Tibial nerve (tissue), 4 donors: ENCODE measurements at regions not wholly inside any gene's neighbourhood (a gene's known extent, or its start where the extent isn't known, plus 50 kb on each side); places are given as distances from the start of the nearest gene placed in this dataset.

Experiments used
- DNase-seq, 2 donors: peaks; one replicate each; pipeline ENCODE4 v3.0.0-alpha.2; 2019; ENCODE audit warnings: low spot score in 2 of 2
- H3K27ac ChIP-seq, 4 donors: fragments of 200-600 bp; sonication (generic) in 3 of 4; one replicate each; pipeline ENCODE4 v1.5.1; 2017 to 2019; ENCODE audit warnings: mild to moderate bottlenecking in 1 of 4
- H3K27me3 ChIP-seq, 2 donors: fragments of 200-600 bp; sonication (generic) in 1 of 2; one replicate each; pipeline versions ENCODE4 v1.5.1 to v1.6.0; 2017 to 2019
- H3K36me3 ChIP-seq, 3 donors: fragments of 200-600 bp; sonication (generic); one replicate each; pipeline ENCODE4 v1.5.1; 2018 to 2019
- H3K4me1 ChIP-seq, 4 donors: fragments of 200-600 bp; sonication (generic) in 3 of 4; one replicate each; pipeline ENCODE4 v1.5.1; 2017 to 2019
- H3K4me3 ChIP-seq, 4 donors: fragments of 200-600 bp; sonication (generic) in 3 of 4; one replicate each; pipeline ENCODE4 v1.5.1; 2017 to 2019; ENCODE audit warnings: mild to moderate bottlenecking in 1 of 4, moderate library complexity in 1 of 4
- H3K9me3 ChIP-seq, 4 donors: fragments of 200-600 bp; sonication (generic) in 3 of 4; one replicate each; pipeline ENCODE4 v1.5.1; 2017 to 2019
- EP300 ChIP-seq, 2 donors: sonication (generic); formaldehyde crosslinking; IDR thresholded peaks; one replicate each; pipeline ENCODE4 v1.6.1; 2017; ENCODE audit warnings: antibody characterized with exemption in 2 of 2, mild to moderate bottlenecking in 1 of 2
- POLR2A ChIP-seq, 2 donors: fragments of 450-650 bp; IDR thresholded peaks; one replicate each; pipeline ENCODE4 v1.6.1; 2017; ENCODE audit warnings: antibody characterized with exemption in 2 of 2, mild to moderate bottlenecking in 2 of 2, moderate library complexity in 2 of 2
- WGBS, 2 donors: methylation state at CpG; one replicate each; pipeline ENCODE4 v1.1.5; 2018; 5-methylcytosine and 5-hydroxymethylcytosine counted together
- TF ChIP-seq, protein P1 (sequence below), 5 experiments: fragments of 200-600 bp in 3 of 5; fragments of 450-650 bp in 2 of 5; sonication (generic) in 3 of 5; IDR thresholded peaks; one replicate each; pipeline ENCODE4 v1.5.1; 2016 to 2019; ENCODE audit warnings: antibody characterized with exemption in 5 of 5, mild to moderate bottlenecking in 3 of 5, moderate library complexity in 2 of 5

DNA sequence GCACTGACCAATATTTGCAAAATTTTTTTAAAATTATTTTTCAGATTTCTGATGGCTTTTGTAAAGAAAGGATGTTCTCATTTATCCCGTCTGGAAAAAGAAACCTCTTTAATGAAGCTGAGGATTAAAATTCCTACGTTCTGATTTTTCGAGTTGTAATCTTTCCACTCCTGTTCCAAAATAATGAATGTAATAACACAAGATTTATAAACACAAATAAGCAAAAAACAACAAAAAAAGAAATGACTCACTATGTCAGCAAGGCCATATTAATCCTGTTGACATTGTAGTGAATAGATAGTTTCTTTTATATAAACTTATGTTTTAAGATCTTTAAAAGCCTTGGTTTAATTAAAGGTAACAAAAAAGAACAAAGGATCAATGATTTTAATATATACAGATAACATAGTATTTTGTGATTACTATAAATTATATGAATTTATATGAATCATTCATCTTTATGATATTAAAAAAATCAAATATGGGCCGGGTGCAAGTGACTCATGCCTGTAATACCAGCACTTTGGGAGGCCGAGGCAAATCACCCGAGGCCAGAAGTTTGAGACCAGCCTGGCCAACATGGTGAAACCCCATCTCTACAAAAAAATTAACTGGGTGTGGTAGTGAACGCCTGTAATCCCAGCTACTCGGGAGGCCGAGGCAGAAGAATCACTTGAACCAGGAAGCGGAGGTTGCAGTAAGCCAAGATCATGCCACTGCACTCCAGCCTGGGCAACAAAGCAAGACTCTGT, 336.6 kb upstream of the DAB2 start:
- H3K27me3 ChIP-seq: no peaks in the 10 kb centered on the region
- peak overlapping the region in 2 of 4 donors; percentile 76 to 88 for H3K27ac ChIP-seq
- H3K9me3 ChIP-seq: no peaks in the 10 kb centered on the region
- TF ChIP-seq POLR2A (IDR thresholded peaks at IDR 0.05) (no peak), EP300 (IDR thresholded peaks at IDR 0.05) (no peak)
- TF ChIP-seq, protein P1, sequence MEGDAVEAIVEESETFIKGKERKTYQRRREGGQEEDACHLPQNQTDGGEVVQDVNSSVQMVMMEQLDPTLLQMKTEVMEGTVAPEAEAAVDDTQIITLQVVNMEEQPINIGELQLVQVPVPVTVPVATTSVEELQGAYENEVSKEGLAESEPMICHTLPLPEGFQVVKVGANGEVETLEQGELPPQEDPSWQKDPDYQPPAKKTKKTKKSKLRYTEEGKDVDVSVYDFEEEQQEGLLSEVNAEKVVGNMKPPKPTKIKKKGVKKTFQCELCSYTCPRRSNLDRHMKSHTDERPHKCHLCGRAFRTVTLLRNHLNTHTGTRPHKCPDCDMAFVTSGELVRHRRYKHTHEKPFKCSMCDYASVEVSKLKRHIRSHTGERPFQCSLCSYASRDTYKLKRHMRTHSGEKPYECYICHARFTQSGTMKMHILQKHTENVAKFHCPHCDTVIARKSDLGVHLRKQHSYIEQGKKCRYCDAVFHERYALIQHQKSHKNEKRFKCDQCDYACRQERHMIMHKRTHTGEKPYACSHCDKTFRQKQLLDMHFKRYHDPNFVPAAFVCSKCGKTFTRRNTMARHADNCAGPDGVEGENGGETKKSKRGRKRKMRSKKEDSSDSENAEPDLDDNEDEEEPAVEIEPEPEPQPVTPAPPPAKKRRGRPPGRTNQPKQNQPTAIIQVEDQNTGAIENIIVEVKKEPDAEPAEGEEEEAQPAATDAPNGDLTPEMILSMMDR (IDR thresholded peaks at IDR 0.05): no peak
- peaks cover 0 to 27% (median 7%) of the 10 kb centered on the region in 4 donors for H3K4me1 ChIP-seq
- WGBS, 2 donors: 69 to 71% methylated on average over 10 of the region's 10 CpGs
- no peak for DNase-seq
- no peak overlapping the region for H3K4me3 ChIP-seq
- H3K36me3 ChIP-seq: no peaks in the 10 kb centered on the region

DNA sequence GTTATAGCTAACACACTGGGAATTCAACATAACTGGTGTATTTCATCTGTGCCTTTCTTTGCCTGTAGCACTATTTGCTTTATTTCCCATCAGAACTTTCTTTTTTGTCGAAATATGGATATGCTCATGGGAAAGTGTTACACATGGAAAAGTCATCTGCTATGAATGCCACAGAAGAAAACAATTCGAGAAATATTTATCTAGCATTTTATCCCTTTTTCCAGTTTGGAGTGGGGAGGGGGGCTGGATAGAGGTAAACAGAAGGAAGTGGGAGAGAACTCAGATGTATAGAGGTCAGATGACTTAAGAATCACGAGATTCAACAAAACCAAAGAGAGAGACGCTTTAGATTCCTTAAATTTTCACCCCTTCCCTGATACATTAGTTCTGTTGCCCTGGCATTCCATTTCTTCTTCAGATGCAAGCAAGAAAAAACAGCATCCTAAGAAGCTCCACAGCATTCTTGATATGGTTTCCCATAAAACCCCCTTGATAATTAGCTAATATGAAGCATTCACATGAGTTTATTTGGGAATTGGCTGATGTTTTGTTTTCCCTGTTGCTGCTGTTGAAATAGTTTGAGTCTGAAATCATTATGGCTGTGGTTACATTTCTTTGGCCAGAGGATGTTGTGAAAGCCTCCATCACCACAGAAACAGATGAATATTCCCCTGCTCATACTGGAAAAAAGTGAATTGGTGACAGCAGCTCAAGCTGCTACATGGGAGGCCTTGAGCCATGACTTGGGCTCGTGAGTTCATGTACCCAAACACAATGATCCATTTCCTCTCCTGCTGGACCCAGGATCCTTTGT, 335.8 kb upstream of the DAB2 start:
- Histone ChIP-seq H3K4me3 (no peak overlapping the region), H3K9me3 (no peaks in the 10 kb centered on the region), H3K27me3 (no peaks in the 10 kb centered on the region), H3K4me1 (peaks cover 0 to 26% (median 7%) of the 10 kb centered on the region in 4 donors), H3K36me3 (no peaks in the 10 kb centered on the region), H3K27ac (peak overlapping the region; percentile 44 to 88 (median 67))
- WGBS, 2 donors: 19 to 21% methylated on average over 5 of the region's 5 CpGs
- TF ChIP-seq EP300 (IDR thresholded peaks at IDR 0.05) (peak; percentile 31 to 91), POLR2A (IDR thresholded peaks at IDR 0.05) (no peak)
- TF ChIP-seq, protein P1 (IDR thresholded peaks at IDR 0.05): no peak
- DNase-seq: peak in 1 of 2 donors; percentile 58

DNA sequence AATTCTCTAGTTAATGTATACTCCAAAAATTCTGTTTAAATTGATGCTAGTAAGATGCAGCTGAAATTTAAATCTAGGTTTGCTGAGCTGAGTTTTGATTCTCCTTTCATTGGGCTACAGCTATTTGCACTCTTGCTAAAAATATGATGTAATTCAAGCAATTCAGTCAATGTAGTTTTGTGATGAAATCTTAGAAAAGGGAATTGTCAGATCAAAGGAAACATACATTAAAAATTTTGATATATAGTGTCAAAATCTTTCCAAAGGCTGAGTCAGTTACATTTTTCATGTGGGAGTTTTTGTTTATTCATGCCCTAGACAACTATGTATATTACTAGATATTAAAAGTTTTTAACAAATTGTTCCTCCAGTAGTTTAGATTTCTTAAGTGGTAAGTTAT, 334.9 kb upstream of the DAB2 start:
- Histone ChIP-seq H3K4me3 (no peak overlapping the region), H3K9me3 (no peaks in the 10 kb centered on the region), H3K4me1 (peaks cover 0 to 21% (median 7%) of the 10 kb centered on the region in 4 donors), H3K27me3 (no peaks in the 10 kb centered on the region), H3K27ac (peak overlapping the region in 2 of 4 donors; percentile 76 to 88), H3K36me3 (no peaks in the 10 kb centered on the region)
- DNase-seq: no peak
- TF ChIP-seq, protein P1 (IDR thresholded peaks at IDR 0.05): no peak
- no peak for TF ChIP-seq POLR2A (IDR thresholded peaks at IDR 0.05)
- TF ChIP-seq EP300 (IDR thresholded peaks at IDR 0.05): no peak

DNA sequence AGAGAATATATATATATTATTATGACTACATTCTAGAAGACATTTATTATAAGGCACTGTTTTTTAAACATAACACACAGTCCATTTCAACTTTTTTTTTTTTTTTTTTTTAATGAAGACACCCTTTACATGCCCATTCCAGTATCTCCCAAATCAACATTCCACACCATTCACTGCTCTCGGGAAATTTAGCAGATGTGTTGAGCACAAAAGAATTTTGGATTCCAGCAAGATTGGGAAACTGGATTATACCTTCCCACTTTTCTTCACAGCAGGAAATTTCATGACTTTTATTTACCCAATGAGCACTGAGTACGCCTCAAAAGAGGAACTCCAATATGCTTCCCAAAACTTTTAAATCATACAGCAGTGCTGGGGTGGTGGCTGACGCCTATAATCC, 333.6 kb upstream of the DAB2 start:
- Histone ChIP-seq H3K27me3 (no peaks in the 10 kb centered on the region), H3K27ac (no peak overlapping the region), H3K4me3 (no peak overlapping the region), H3K9me3 (no peaks in the 10 kb centered on the region), H3K4me1 (peaks cover 0 to 21% (median 7%) of the 10 kb centered on the region in 4 donors), H3K36me3 (no peaks in the 10 kb centered on the region)
- no peak for DNase-seq
- no peak for TF ChIP-seq EP300 (IDR thresholded peaks at IDR 0.05)
- no peak for TF ChIP-seq POLR2A (IDR thresholded peaks at IDR 0.05)
- TF ChIP-seq, protein P1 (IDR thresholded peaks at IDR 0.05): no peak
- 89 to 97% methylated on average over 3 of the region's 3 CpGs for WGBS, 2 donors

DNA sequence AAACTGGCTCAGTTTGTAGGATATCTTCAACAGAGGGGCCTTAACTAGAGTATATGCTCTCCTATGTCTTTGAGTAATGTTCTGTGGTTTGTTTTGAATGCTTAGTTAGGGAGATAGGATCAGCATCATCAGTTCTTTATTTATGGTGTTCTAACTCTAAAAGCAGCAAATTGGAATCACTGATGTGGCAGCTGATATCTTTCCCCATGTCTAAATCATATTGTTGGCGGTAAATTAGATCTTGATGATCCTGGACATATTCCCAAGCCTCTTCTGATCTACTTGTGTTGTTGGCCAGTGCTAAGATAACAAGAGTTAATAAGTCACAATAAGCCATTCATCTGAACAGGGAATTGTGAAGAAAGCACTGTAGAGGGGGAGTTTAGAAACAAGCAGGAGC, 332.4 kb upstream of the DAB2 start:
- H3K4me1 ChIP-seq: peaks cover 0 to 21% (median 7%) of the 10 kb centered on the region in 4 donors
- H3K9me3 ChIP-seq: no peaks in the 10 kb centered on the region
- no peak overlapping the region for H3K4me3 ChIP-seq
- WGBS, 2 donors: 38 to 50% methylated on average over 1 of the region's 1 CpG
- no peak for DNase-seq
- no peak for TF ChIP-seq EP300 (IDR thresholded peaks at IDR 0.05)
- TF ChIP-seq, protein P1 (IDR thresholded peaks at IDR 0.05): no peak
- TF ChIP-seq POLR2A (IDR thresholded peaks at IDR 0.05): no peak
- H3K27ac ChIP-seq: no peak overlapping the region
- no peaks in the 10 kb centered on the region for H3K27me3 ChIP-seq
- no peaks in the 10 kb centered on the region for H3K36me3 ChIP-seq
